Loucy (cell line): ENCODE measurements at regions not wholly inside any gene's neighbourhood (a gene's known extent, or its start where the extent isn't known, plus 50 kb on each side); places are given as distances from the start of the nearest gene placed in this dataset.

Experiments used
- H2AFZ ChIP-seq: fragments of 200-600 bp; sonication (generic); 2 replicates; pipeline ENCODE4 v1.6.0; 2016; ENCODE audit warnings: antibody characterized with exemption, mild to moderate bottlenecking, low read length, moderate library complexity
- H3F3A ChIP-seq: fragments of 200-600 bp; 2 replicates; pipeline ENCODE4 v1.6.0; 2016; ENCODE audit warnings: antibody characterized with exemption, low read depth, mild to moderate bottlenecking
- H3K27me3 ChIP-seq: fragments of 200-600 bp; sonication (generic); 2 replicates; pipeline ENCODE4 v1.6.1; 2014; ENCODE audit warnings: low read length, mild to moderate bottlenecking; ENCODE audit not compliant: insufficient read depth, poor library complexity, severe bottlenecking
- H3K36me3 ChIP-seq: fragments of 200-600 bp; sonication (generic); 2 replicates; pipeline ENCODE4 v1.6.1; 2016; ENCODE audit warnings: low read length; ENCODE audit not compliant: insufficient read depth
- H3K4me1 ChIP-seq: fragments of 200-600 bp; sonication (generic); 2 replicates; pipeline ENCODE4 v1.5.1; 2014; ENCODE audit warnings: low read length, mild to moderate bottlenecking; ENCODE audit not compliant: insufficient read depth, poor library complexity, severe bottlenecking
- H3K4me2 ChIP-seq: fragments of 200-600 bp; sonication (generic); 2 replicates; pipeline ENCODE4 v1.6.0; 2014; ENCODE audit warnings: antibody characterized with exemption, low read length, low read depth, mild to moderate bottlenecking; ENCODE audit not compliant: poor library complexity, severe bottlenecking
- H3K4me3 ChIP-seq: fragments of 200-600 bp; sonication (generic); 2 replicates; pipeline ENCODE4 v1.5.1; 2014; ENCODE audit warnings: low read length, mild to moderate bottlenecking, mixed read lengths; ENCODE audit not compliant: poor library complexity, severe bottlenecking
- H3K79me2 ChIP-seq: fragments of 200-600 bp; sonication (generic); 2 replicates; pipeline ENCODE4 v1.6.1; 2014; ENCODE audit warnings: low read length; ENCODE audit not compliant: insufficient read depth
- H3K9ac ChIP-seq: fragments of 200-600 bp; sonication (generic); 2 replicates; pipeline ENCODE4 v1.6.0; 2014; ENCODE audit warnings: mild to moderate bottlenecking, low read depth, low read length, moderate library complexity; ENCODE audit not compliant: poor library complexity, severe bottlenecking
- H3K9me2 ChIP-seq: fragments of 200-600 bp; sonication (generic); replicated peaks from 2 replicates; pipeline ENCODE4 v1.6.1; 2016; ENCODE audit warnings: low read depth, low read length, mixed read lengths
- H3K9me3 ChIP-seq: fragments of 200-600 bp; sonication (generic); 2 replicates; pipeline ENCODE4 v1.6.1; 2014; ENCODE audit warnings: mild to moderate bottlenecking, antibody characterized with exemption, low read length, low read depth; ENCODE audit not compliant: insufficient read depth
- H4K20me1 ChIP-seq: fragments of 200-600 bp; sonication (generic); 2 replicates; pipeline ENCODE4 v1.6.0; 2014; ENCODE audit warnings: antibody characterized with exemption, low read length, mild to moderate bottlenecking; ENCODE audit not compliant: insufficient read depth, poor library complexity, severe bottlenecking
- EZH2phosphoT487 ChIP-seq: fragments of 200-600 bp; IDR thresholded peaks from 2 replicates; pipeline ENCODE4 v1.6.1; 2018; ENCODE audit warnings: antibody characterized with exemption, mild to moderate bottlenecking, moderate library complexity, borderline replicate concordance
- TF ChIP-seq, protein P1 (sequence below): fragments of 200-600 bp; sonication (generic); conservative IDR thresholded peaks from 2 replicates; pipeline ENCODE4 v1.5.1; 2014; ENCODE audit warnings: mild to moderate bottlenecking, antibody characterized with exemption, low read length

DNA sequence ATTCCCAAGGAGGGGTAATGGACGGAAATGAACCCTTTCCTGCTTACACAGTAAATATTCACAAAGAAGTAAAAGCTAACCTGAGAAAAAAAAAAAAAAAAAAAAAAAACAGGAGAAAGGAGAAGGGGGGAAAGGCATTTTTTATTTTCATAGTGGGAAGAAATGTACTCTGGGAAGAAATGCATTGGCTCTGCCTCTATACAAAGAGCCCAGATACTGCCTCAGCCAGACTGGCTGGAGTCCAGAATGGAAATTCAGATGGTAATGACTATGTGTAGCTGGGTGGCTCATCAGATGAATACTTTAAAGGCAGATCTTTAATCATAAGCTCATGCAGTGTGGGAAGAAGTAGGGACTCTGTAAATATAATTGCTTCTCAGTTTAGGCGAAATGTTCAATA, 124.9 kb upstream of the ZNF608 start:
- H3K4me2 ChIP-seq = no peak overlapping the region
- H3K9me2 ChIP-seq = no peaks in the 10 kb centered on the region
- no peaks in the 10 kb centered on the region for H3K79me2 ChIP-seq
- no peak for TF ChIP-seq EZH2phosphoT487
- TF ChIP-seq, protein P1, sequence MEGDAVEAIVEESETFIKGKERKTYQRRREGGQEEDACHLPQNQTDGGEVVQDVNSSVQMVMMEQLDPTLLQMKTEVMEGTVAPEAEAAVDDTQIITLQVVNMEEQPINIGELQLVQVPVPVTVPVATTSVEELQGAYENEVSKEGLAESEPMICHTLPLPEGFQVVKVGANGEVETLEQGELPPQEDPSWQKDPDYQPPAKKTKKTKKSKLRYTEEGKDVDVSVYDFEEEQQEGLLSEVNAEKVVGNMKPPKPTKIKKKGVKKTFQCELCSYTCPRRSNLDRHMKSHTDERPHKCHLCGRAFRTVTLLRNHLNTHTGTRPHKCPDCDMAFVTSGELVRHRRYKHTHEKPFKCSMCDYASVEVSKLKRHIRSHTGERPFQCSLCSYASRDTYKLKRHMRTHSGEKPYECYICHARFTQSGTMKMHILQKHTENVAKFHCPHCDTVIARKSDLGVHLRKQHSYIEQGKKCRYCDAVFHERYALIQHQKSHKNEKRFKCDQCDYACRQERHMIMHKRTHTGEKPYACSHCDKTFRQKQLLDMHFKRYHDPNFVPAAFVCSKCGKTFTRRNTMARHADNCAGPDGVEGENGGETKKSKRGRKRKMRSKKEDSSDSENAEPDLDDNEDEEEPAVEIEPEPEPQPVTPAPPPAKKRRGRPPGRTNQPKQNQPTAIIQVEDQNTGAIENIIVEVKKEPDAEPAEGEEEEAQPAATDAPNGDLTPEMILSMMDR = no peak
- no peaks in the 10 kb centered on the region for H3K27me3 ChIP-seq
- no peaks in the 10 kb centered on the region for H3F3A ChIP-seq
- H3K36me3 ChIP-seq = no peaks in the 10 kb centered on the region
- no peak overlapping the region for H2AFZ ChIP-seq
- H3K9me3 ChIP-seq = no peaks in the 10 kb centered on the region
- no peak overlapping the region for H3K4me3 ChIP-seq
- H4K20me1 ChIP-seq = no peaks in the 10 kb centered on the region
- peaks cover 16% of the 10 kb centered on the region for H3K4me1 ChIP-seq
- no peak overlapping the region for H3K9ac ChIP-seq

DNA sequence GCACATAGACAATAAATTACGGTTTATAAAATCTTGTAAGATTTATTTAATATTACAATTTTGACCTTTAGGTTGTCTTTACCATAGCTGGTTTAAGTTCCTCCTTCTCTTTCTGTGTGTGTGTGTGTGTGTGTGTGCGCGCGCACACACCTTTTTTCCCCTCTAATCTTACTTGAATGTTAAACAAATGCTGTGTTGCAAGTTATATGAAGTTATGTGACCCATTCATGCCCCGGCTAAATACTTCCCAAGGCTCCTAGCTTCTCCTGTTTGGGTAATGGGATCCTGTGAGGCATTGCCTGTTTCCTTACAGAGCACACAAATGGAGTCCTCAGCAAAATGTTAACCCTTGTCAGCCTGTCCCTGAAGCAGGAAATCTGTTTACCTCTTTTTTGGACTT, 125.6 kb upstream of the ZNF608 start:
- Histone ChIP-seq H3K4me2 (no peak overlapping the region), H3F3A (no peaks in the 10 kb centered on the region), H3K27me3 (no peaks in the 10 kb centered on the region), H3K9ac (no peak overlapping the region), H3K36me3 (no peaks in the 10 kb centered on the region), H3K4me3 (no peak overlapping the region), H3K79me2 (no peaks in the 10 kb centered on the region), H2AFZ (no peak overlapping the region), H3K9me2 (no peaks in the 10 kb centered on the region), H4K20me1 (no peaks in the 10 kb centered on the region), H3K4me1 (peaks cover 8% of the 10 kb centered on the region), H3K9me3 (no peaks in the 10 kb centered on the region)
- TF ChIP-seq, protein P1 = no peak
- TF ChIP-seq EZH2phosphoT487 = no peak

DNA sequence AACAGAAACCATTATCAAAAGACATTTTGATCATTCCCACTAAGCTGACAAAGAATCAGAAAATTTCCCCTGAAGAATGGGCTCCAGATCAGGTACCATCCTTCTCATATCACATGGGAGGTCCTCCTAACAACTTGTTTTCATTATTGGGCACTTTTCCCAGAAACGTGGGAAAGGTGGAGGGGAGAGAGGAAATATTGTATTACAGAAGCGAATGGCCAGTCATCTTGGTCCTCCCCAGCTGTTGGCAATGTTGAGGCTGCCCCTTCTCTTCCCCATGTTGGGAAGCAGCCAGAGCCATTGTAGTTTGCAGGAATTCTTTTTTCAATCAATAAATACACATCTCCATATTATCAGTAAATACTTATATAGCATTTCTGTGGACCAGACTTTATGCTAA, 126.2 kb upstream of the ZNF608 start:
- H3K9me3 ChIP-seq = no peaks in the 10 kb centered on the region
- TF ChIP-seq, protein P1 = no peak
- TF ChIP-seq EZH2phosphoT487 = no peak

More for the DNA sequence above, 126.2 kb upstream of the ZNF608 start:
- Histone ChIP-seq H3K27me3 (no peaks in the 10 kb centered on the region), H3K4me2 (no peak overlapping the region), H3K4me1 (peaks cover 4% of the 10 kb centered on the region), H3K4me3 (no peak overlapping the region), H3K9me2 (no peaks in the 10 kb centered on the region), H2AFZ (no peak overlapping the region), H3K9ac (no peak overlapping the region), H3K79me2 (no peaks in the 10 kb centered on the region), H4K20me1 (no peaks in the 10 kb centered on the region), H3K36me3 (no peaks in the 10 kb centered on the region), H3F3A (no peaks in the 10 kb centered on the region)
